ENCODE measurements at regions not wholly inside any gene's neighbourhood (a gene's known extent, or its start where the extent isn't known, plus 50 kb on each side); places are given as distances from the start of the nearest gene placed in this dataset.

DNA sequence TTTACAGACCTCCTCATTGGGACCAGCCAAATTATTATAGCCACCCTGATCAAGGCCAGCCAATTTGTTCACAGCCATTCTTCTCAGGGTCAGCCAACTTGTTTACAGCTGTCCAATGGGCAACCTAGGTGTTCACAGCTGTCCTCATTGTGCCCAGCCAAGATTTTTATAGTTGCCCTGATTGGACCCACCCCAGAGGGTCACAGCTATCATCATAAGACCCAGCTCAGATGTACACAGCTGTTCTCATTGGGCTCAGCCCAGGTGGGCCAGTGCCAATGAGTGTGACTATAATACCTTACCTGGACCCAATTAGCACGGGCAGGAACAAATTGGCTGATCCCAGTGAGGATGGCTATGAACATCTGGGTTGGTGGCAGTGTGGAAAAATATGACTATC is 1151.8 kb downstream of the UQCRFS1 start:
- TF ChIP-seq POLR2A (IDR thresholded peaks at IDR 0.05; ENCODE audit: low read length) (no peak), MAFK (IDR thresholded peaks at IDR 0.05; ENCODE audit: partially characterized antibody) (no peak), RARB (CRISPR knock-in tag; IDR thresholded peaks at IDR 0.05) (no peak), CHD2 (IDR thresholded peaks at IDR 0.05; ENCODE audit: low read length, partially characterized antibody) (no peak), MYC (IDR thresholded peaks at IDR 0.05; ENCODE audit: borderline replicate concordance, low read length) (no peak), RCOR1 (IDR thresholded peaks at IDR 0.05; ENCODE audit: low read depth, low read length) (no peak), EP300 (IDR thresholded peaks at IDR 0.05) (no peak), JUN (IDR thresholded peaks at IDR 0.05) (no peak)
- TF ChIP-seq, protein P1, sequence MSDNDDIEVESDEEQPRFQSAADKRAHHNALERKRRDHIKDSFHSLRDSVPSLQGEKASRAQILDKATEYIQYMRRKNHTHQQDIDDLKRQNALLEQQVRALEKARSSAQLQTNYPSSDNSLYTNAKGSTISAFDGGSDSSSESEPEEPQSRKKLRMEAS (IDR thresholded peaks at IDR 0.05): no peak
- TF ChIP-seq, protein P2, sequence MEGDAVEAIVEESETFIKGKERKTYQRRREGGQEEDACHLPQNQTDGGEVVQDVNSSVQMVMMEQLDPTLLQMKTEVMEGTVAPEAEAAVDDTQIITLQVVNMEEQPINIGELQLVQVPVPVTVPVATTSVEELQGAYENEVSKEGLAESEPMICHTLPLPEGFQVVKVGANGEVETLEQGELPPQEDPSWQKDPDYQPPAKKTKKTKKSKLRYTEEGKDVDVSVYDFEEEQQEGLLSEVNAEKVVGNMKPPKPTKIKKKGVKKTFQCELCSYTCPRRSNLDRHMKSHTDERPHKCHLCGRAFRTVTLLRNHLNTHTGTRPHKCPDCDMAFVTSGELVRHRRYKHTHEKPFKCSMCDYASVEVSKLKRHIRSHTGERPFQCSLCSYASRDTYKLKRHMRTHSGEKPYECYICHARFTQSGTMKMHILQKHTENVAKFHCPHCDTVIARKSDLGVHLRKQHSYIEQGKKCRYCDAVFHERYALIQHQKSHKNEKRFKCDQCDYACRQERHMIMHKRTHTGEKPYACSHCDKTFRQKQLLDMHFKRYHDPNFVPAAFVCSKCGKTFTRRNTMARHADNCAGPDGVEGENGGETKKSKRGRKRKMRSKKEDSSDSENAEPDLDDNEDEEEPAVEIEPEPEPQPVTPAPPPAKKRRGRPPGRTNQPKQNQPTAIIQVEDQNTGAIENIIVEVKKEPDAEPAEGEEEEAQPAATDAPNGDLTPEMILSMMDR (IDR thresholded peaks at IDR 0.05): no peak
- TF ChIP-seq, protein P3, sequence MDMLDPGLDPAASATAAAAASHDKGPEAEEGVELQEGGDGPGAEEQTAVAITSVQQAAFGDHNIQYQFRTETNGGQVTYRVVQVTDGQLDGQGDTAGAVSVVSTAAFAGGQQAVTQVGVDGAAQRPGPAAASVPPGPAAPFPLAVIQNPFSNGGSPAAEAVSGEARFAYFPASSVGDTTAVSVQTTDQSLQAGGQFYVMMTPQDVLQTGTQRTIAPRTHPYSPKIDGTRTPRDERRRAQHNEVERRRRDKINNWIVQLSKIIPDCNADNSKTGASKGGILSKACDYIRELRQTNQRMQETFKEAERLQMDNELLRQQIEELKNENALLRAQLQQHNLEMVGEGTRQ (IDR thresholded peaks at IDR 0.05): no peak
- TF ChIP-seq, protein P4, sequence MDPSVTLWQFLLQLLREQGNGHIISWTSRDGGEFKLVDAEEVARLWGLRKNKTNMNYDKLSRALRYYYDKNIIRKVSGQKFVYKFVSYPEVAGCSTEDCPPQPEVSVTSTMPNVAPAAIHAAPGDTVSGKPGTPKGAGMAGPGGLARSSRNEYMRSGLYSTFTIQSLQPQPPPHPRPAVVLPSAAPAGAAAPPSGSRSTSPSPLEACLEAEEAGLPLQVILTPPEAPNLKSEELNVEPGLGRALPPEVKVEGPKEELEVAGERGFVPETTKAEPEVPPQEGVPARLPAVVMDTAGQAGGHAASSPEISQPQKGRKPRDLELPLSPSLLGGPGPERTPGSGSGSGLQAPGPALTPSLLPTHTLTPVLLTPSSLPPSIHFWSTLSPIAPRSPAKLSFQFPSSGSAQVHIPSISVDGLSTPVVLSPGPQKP (IDR thresholded peaks at IDR 0.05; ENCODE audit: low read depth, low read length): no peak

Measured in A549 (cell line).